SW480 (cell line): ENCODE measurements at regions not wholly inside any gene's neighbourhood (a gene's known extent, or its start where the extent isn't known, plus 50 kb on each side); places are given as distances from the start of the nearest gene placed in this dataset.

Experiments
- DNase-seq: peaks from one replicate; pipeline ENCODE4 v3.0.0-alpha.2; 2016; ENCODE audit warnings: low spot score

GRCh38 chr11:43245466-43245865 lies 66.3 kb upstream of the API5 start:
- no peak for DNase-seq

- no peak for DNase-seq
Measured at GRCh38 chr11:43250309-43250708, 61.5 kb upstream of the API5 start.

- DNase-seq, result no peak
Measured at GRCh38 chr11:43261775-43262174, 50.0 kb upstream of the API5 start.
